OCI-LY3 (cell line): ENCODE measurements at regions not wholly inside any gene's neighbourhood (a gene's known extent, or its start where the extent isn't known, plus 50 kb on each side); places are given as distances from the start of the nearest gene placed in this dataset.

ENCODE experiments used
- H2AFZ ChIP-seq: fragments of 200-600, 300-600 bp; shearing (Covaris generic); 2 replicates; pipeline ENCODE4 v1.6.0; 2014; ENCODE audit warnings: antibody characterized with exemption, low read depth, low read length
- H3K27ac ChIP-seq: fragments of 200-600, 300-600 bp; sonication (generic); 2 replicates; pipeline ENCODE4 v1.5.1; 2014; ENCODE audit warnings: mild to moderate bottlenecking, low read length, moderate library complexity, mixed read lengths
- H3K27me3 ChIP-seq: fragments of 200-600, 300-600 bp; sonication (generic); 2 replicates; pipeline ENCODE4 v1.6.1; 2014; ENCODE audit warnings: low read depth, low read length, mixed read lengths
- H3K36me3 ChIP-seq: fragments of 200-600, 300-600 bp; sonication (generic); replicated peaks from 2 replicates; pipeline ENCODE3; 2014; ENCODE audit warnings: low read depth, low read length, mixed read lengths
- H3K4me1 ChIP-seq: fragments of 300-600, 200-600 bp; sonication (generic); 2 replicates; pipeline ENCODE4 v1.6.1; 2014; ENCODE audit warnings: low read length, mixed read lengths
- H3K4me2 ChIP-seq: fragments of 200-600, 300-600 bp; sonication (generic); 2 replicates; pipeline ENCODE4 v1.6.1; 2014; ENCODE audit warnings: low read length, mixed read lengths
- H3K4me3 ChIP-seq: fragments of 300-600, 200-600 bp; sonication (generic); 2 replicates; pipeline ENCODE4 v1.5.1; 2014; ENCODE audit warnings: antibody characterized with exemption, mild to moderate bottlenecking, low read length, moderate library complexity
- H3K79me2 ChIP-seq: fragments of 300-600, 200-600 bp; shearing (Covaris generic); 2 replicates; pipeline ENCODE4 v1.6.1; 2014; ENCODE audit warnings: mild to moderate bottlenecking, low read length, mixed read lengths
- H3K9ac ChIP-seq: fragments of 300-600, 200-600 bp; shearing (Covaris generic); 2 replicates; pipeline ENCODE4 v1.6.0; 2014; ENCODE audit warnings: mild to moderate bottlenecking, low read length, moderate library complexity
- H3K9me3 ChIP-seq: fragments of 200-600, 300-600 bp; shearing (Covaris generic); 2 replicates; pipeline ENCODE4 v1.6.1; 2014; ENCODE audit warnings: low read length, mixed read lengths; ENCODE audit not compliant: insufficient read depth
- H4K20me1 ChIP-seq: fragments of 200-600, 300-600 bp; sonication (generic); 2 replicates; pipeline ENCODE4 v1.6.1; 2016; ENCODE audit warnings: low read length, mixed read lengths; ENCODE audit not compliant: insufficient read depth
- CTCF ChIP-seq: fragments of 200-600, 300-600 bp; sonication (generic); IDR thresholded peaks from 2 replicates; pipeline ENCODE4 v1.5.1; 2014; ENCODE audit warnings: antibody characterized with exemption, low read length, low read depth
- EZH2phosphoT487 ChIP-seq: fragments of 200-600 bp; shearing (Covaris generic); IDR thresholded peaks from 2 replicates; pipeline ENCODE4 v1.6.1; 2018; ENCODE audit warnings: antibody characterized with exemption, mixed run types, low read depth

- no peaks in the 10 kb centered on the region for H3K36me3 ChIP-seq
Measured at GRCh38 chr21:28795251-28795650, 197.4 kb downstream of the LTN1 start.

DNA sequence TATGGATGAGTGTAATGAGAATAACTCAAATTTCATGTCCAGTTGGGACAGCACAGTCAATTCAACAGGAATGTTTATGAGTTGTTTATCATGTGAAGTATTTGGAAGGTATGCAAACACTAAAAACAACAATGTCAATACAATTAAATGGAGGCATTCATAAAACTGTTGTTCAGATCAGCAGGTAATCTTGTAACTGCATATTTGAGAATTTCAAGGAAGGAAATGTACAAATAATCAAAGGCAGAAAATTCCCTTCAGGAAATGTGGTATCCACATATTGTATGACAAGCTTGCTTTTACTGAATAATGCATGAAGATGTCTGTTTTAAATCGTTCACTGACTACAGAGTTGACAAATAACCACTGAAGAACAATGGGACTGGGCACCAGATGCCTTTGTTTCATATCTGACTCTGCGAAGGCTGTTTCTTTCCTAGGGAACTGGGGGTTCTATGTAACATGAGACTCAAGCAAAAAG lies 198.3 kb downstream of the LTN1 start:
- no peak overlapping the region for H3K4me3 ChIP-seq
- H2AFZ ChIP-seq = no peak overlapping the region
- no peak overlapping the region for H3K9ac ChIP-seq
- no peaks in the 10 kb centered on the region for H3K4me1 ChIP-seq
- H3K27me3 ChIP-seq = no peaks in the 10 kb centered on the region
- H4K20me1 ChIP-seq = no peaks in the 10 kb centered on the region
- H3K36me3 ChIP-seq = no peaks in the 10 kb centered on the region
- H3K79me2 ChIP-seq = no peaks in the 10 kb centered on the region
- no peak for TF ChIP-seq EZH2phosphoT487
- TF ChIP-seq CTCF = no peak
- no peaks in the 10 kb centered on the region for H3K9me3 ChIP-seq
- no peak overlapping the region for H3K27ac ChIP-seq
- H3K4me2 ChIP-seq = no peak overlapping the region

More at GRCh38 chr21:28795251-28795650, 197.4 kb downstream of the LTN1 start:
- H3K4me2 ChIP-seq = no peak overlapping the region
- no peaks in the 10 kb centered on the region for H3K9me3 ChIP-seq
- H2AFZ ChIP-seq = no peak overlapping the region
- H3K27ac ChIP-seq = no peak overlapping the region
- no peaks in the 10 kb centered on the region for H3K27me3 ChIP-seq
- H3K79me2 ChIP-seq = no peaks in the 10 kb centered on the region
- TF ChIP-seq CTCF (no peak), EZH2phosphoT487 (no peak)
- H3K9ac ChIP-seq = no peak overlapping the region
- H3K4me3 ChIP-seq = no peak overlapping the region
- H4K20me1 ChIP-seq = no peaks in the 10 kb centered on the region
- H3K4me1 ChIP-seq = no peaks in the 10 kb centered on the region

DNA sequence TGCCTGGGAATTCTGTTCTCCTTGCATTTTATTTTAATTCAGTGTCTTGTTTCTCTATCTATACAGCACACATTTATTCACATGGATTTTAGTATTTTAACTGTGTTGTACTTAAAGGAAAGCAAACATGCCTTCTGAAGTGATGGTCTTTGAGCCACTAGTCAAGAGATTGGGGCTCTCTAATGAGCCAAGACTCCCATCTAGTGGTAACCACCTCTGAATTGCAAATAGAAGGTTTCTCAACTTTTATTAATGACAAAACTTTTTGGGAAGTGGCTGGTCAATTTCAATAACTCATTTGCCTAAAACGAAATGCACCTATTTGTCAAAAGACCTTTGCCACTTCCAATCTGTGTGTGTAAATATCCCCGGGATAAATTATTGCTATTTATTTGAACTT lies 199.6 kb downstream of the LTN1 start:
- no peak overlapping the region for H3K4me3 ChIP-seq
- no peaks in the 10 kb centered on the region for H3K79me2 ChIP-seq
- H2AFZ ChIP-seq = no peak overlapping the region
- H3K36me3 ChIP-seq = no peaks in the 10 kb centered on the region
- H3K9me3 ChIP-seq = no peaks in the 10 kb centered on the region
- no peak overlapping the region for H3K27ac ChIP-seq
- H4K20me1 ChIP-seq = no peaks in the 10 kb centered on the region
- no peaks in the 10 kb centered on the region for H3K27me3 ChIP-seq
- TF ChIP-seq CTCF = peak; percentile 31
- no peak for TF ChIP-seq EZH2phosphoT487
- no peak overlapping the region for H3K4me2 ChIP-seq
- H3K4me1 ChIP-seq = no peaks in the 10 kb centered on the region
- no peak overlapping the region for H3K9ac ChIP-seq

DNA sequence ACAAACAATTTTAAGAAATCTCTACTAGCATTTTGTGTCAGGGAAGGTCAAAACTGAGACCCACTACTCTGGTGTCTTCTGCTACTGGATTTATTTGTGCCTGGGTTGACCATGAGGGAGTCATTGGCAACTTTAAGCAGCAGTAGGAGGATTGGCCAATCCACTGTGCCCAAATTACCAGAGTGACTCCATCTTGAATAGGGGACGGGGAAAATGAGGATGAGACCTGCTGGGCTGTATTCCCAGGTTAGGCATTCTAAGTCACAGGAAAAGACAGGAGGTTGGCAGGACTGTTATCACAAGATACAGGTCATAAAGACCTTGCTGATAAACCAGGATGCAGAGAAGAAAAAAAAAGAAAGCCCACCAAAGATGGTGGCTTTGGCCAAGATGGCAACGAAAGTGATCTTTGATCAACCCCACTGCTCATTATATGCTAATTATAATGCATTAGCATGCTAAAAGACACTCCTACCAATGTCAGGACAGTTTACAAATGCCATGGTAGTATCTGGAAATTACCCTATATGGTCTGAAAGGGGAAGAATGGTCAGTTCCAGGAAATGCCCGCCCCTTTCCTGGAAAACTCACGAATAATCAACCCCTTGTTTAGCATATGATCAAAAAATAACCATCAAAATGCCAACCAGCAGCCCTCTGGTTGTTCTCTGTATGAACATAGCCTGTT lies 200.9 kb downstream of the LTN1 start:
- H3K4me3 ChIP-seq = no peak overlapping the region
- H3K9ac ChIP-seq = no peak overlapping the region
- H3K79me2 ChIP-seq = no peaks in the 10 kb centered on the region
- H3K27ac ChIP-seq = no peak overlapping the region
- H3K4me1 ChIP-seq = no peaks in the 10 kb centered on the region
- H3K9me3 ChIP-seq = no peaks in the 10 kb centered on the region
- no peaks in the 10 kb centered on the region for H3K27me3 ChIP-seq
- H3K4me2 ChIP-seq = no peak overlapping the region
- no peak overlapping the region for H2AFZ ChIP-seq
- no peaks in the 10 kb centered on the region for H4K20me1 ChIP-seq
- H3K36me3 ChIP-seq = no peaks in the 10 kb centered on the region
- TF ChIP-seq CTCF (no peak), EZH2phosphoT487 (no peak)
